ENCODE measurements at regions not wholly inside any gene's neighbourhood (a gene's known extent, or its start where the extent isn't known, plus 50 kb on each side); places are given as distances from the start of the nearest gene placed in this dataset.

DNA sequence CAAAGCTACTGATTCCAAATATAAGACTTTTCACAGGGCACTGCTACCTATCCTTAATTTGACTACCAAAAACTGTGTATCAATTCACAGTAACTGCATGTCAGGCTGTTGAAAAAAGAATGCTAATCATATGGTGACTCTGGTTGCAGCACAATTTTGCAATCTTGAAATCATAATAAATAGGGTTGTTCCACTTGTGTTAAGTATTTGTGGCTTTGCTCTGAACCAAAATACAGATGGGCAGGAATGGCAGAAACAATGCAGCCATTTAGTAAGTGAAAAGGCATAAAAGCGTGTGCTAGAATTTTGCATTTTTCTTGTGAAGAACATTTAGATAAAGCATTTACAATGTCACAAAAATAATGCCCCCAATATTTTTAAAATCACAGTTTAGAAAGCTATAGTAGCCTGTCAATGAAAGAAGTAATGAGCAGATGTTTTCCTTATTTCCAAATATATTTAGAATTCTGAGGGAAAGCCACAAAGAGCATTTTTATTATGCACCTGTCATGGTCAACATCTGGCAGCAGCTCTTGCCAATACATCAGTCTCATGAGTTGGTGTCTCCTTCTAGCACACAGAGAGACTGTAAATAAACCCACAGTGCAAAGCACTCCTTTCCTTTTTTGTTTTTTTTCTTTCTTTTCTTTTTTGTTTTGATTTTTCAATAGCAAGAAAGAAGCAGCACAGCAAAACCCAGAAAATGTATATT is 54.8 kb upstream of the PAM start:
- H3K4me3 ChIP-seq = no peak overlapping the region
- H3K27me3 ChIP-seq (replicated peaks in 1 of 2; ENCODE audit: control insufficient read depth in 2 of 2, insufficient read depth in 2 of 2, low read length in 1 of 2) = no peaks in the 10 kb centered on the region
- DNase-seq (ENCODE audit: low read depth, low spot score) (no peak), FAIRE-seq (no peak), ATAC-seq (no peak)
- CTCF ChIA-PET = interaction anchor here (2.2 to 4.1 kb wide), 2 partner anchors 11 to 18 kb away, joined by 9 to 23 read pairs; no protein-coding TSS in a partner anchor
- no peak overlapping the region for H3K9ac ChIP-seq (ENCODE audit: control insufficient read depth, insufficient read depth, low read length)
- TF ChIP-seq CBX3 (IDR thresholded peaks at IDR 0.05; ENCODE audit: borderline replicate concordance, low read depth) = no peak
- H3K9me3 ChIP-seq (replicated peaks; ENCODE audit: control insufficient read depth, insufficient read depth, low read length) = no peaks in the 10 kb centered on the region
- H3K27ac ChIP-seq (ENCODE audit: control insufficient read depth, insufficient read depth) = no peak overlapping the region
- H3K4me2 ChIP-seq (ENCODE audit: control insufficient read depth, insufficient read depth) = no peak overlapping the region
- BruUV-seq (replicated peaks) = no TSS peak
- 100% methylated on average over 1 of the region's 1 CpG for WGBS (ENCODE audit: insufficient coverage, insufficient replicate concordance, low lambda C conversion rate, missing lambda C conversion rate)
- in situ Hi-C loops (cut with MboI) = no loop called here
- H3K79me2 ChIP-seq (ENCODE audit: control insufficient read depth, insufficient read depth, low read length) = no peaks in the 10 kb centered on the region
- SMC1A ChIA-PET (ENCODE audit: uncharacterized antibody, unreplicated experiment) = interaction anchor here (0.9 to 2.5 kb wide), 3 partner anchors 9 to 57 kb away, joined by 3 to 8 read pairs (median 4); no protein-coding TSS in a partner anchor
- no peaks in the 10 kb centered on the region for H3K4me1 ChIP-seq (ENCODE audit: control insufficient read depth, insufficient read depth, low read length)
- RAD21 ChIA-PET (ENCODE audit: unreplicated experiment) = no interaction called here
- no peaks in the 10 kb centered on the region for H3K36me3 ChIP-seq (ENCODE audit: control insufficient read depth in 2 of 2, insufficient read depth in 2 of 2, low read length in 1 of 2)
- POLR2A ChIA-PET = no interaction called here
- no peak overlapping the region for H2AFZ ChIP-seq (ENCODE audit: control insufficient read depth, low read depth, low read length)
- no peaks in the 10 kb centered on the region for H4K20me1 ChIP-seq (ENCODE audit: control insufficient read depth, insufficient read depth)
- intact Hi-C loops (cut with micrococcal nuclease; ENCODE audit: unreplicated experiment) = no loop called here

DNA sequence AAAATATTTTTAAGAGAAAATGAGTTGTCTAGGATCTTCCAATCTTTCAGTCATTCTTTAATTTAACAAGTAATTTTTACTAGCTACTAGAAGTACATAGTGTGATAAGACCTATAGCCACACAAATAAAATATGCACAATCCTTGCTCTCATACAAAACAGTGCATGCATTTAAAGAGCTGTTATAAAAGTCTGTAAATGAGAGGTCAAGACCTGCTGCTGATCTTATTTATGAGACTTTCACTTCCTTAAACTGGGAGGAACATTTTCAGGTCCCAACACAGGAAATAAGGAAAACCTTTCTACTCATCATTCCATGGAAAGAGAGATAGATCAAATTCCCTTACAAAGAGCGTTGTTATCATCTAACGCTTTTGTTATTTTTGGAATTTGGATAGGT is 54.2 kb upstream of the PAM start:
- DNase-seq (ENCODE audit: low read depth, low spot score) = no peak
- no peaks in the 10 kb centered on the region for H3K9me3 ChIP-seq (replicated peaks; ENCODE audit: control insufficient read depth, insufficient read depth, low read length)
- no peak for ATAC-seq
- in situ Hi-C loops (cut with MboI) (no loop called here), intact Hi-C loops (cut with micrococcal nuclease; ENCODE audit: unreplicated experiment) (no loop called here)
- no peak overlapping the region for H3K9ac ChIP-seq (ENCODE audit: control insufficient read depth, insufficient read depth, low read length)
- TF ChIP-seq NR2C1 (IDR thresholded peaks at IDR 0.05) (no peak), NR2F1 (conservative IDR thresholded peaks at IDR 0.05) (peak; percentile 41; the same call in 1 of the 2 replicates), SPI1 (IDR thresholded peaks at IDR 0.05; ENCODE audit: borderline replicate concordance, insufficient read depth, low read depth, low read length) (peak; percentile 57; the same call in 1 of the 2 replicates)
- TF ChIP-seq, protein P1, sequence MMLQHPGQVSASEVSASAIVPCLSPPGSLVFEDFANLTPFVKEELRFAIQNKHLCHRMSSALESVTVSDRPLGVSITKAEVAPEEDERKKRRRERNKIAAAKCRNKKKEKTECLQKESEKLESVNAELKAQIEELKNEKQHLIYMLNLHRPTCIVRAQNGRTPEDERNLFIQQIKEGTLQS (IDR thresholded peaks at IDR 0.05; ENCODE audit: borderline replicate concordance, extremely low read depth, low read depth, low read length) = no peak
- TF ChIP-seq, protein P2, sequence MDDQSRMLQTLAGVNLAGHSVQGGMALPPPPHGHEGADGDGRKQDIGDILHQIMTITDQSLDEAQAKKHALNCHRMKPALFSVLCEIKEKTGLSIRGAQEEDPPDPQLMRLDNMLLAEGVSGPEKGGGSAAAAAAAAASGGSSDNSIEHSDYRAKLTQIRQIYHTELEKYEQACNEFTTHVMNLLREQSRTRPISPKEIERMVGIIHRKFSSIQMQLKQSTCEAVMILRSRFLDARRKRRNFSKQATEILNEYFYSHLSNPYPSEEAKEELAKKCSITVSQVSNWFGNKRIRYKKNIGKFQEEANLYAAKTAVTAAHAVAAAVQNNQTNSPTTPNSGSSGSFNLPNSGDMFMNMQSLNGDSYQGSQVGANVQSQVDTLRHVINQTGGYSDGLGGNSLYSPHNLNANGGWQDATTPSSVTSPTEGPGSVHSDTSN (IDR thresholded peaks at IDR 0.05; ENCODE audit: insufficient replicate concordance, low read depth, low read length) = no peak
- no peaks in the 10 kb centered on the region for H3K27me3 ChIP-seq (replicated peaks in 1 of 2; ENCODE audit: control insufficient read depth in 2 of 2, insufficient read depth in 2 of 2, low read length in 1 of 2)
- ChIA-PET CTCF (interaction anchor here (2.2 to 4.1 kb wide), 2 partner anchors 10 to 19 kb away, joined by 9 to 23 read pairs; no protein-coding TSS in a partner anchor), POLR2A (no interaction called here), SMC1A (ENCODE audit: uncharacterized antibody, unreplicated experiment) (interaction anchor here (0.9 to 2.5 kb wide), 3 partner anchors 10 to 24 kb away, joined by 3 to 8 read pairs (median 4); no protein-coding TSS in a partner anchor), RAD21 (ENCODE audit: unreplicated experiment) (interaction anchor here (1.6 kb wide), 1 partner anchor 20 kb away, joined by 3 read pairs; no protein-coding TSS in a partner anchor)
- no peaks in the 10 kb centered on the region for H4K20me1 ChIP-seq (ENCODE audit: control insufficient read depth, insufficient read depth)
- H3K4me1 ChIP-seq (ENCODE audit: control insufficient read depth, insufficient read depth, low read length) = no peaks in the 10 kb centered on the region
- FAIRE-seq = no peak
- BruUV-seq (replicated peaks) = no TSS peak
- no peak overlapping the region for H3K27ac ChIP-seq (ENCODE audit: control insufficient read depth, insufficient read depth)
- H2AFZ ChIP-seq (ENCODE audit: control insufficient read depth, low read depth, low read length) = no peak overlapping the region
- WGBS (ENCODE audit: insufficient coverage, insufficient replicate concordance, low lambda C conversion rate, missing lambda C conversion rate) = 98% methylated on average over 2 of the region's 2 CpGs
- H3K4me2 ChIP-seq (ENCODE audit: control insufficient read depth, insufficient read depth) = no peak overlapping the region
- H3K79me2 ChIP-seq (ENCODE audit: control insufficient read depth, insufficient read depth, low read length) = no peaks in the 10 kb centered on the region
- H3K4me3 ChIP-seq = no peak overlapping the region
- no peaks in the 10 kb centered on the region for H3K36me3 ChIP-seq (ENCODE audit: control insufficient read depth in 2 of 2, insufficient read depth in 2 of 2, low read length in 1 of 2)

Data from GM12878 (cell line).